Islet precursor cell (in vitro differentiated cells): ENCODE measurements at regions not wholly inside any gene's neighbourhood (a gene's known extent, or its start where the extent isn't known, plus 50 kb on each side); places are given as distances from the start of the nearest gene placed in this dataset.

Experiments
- DNase-seq: peaks from one replicate; pipeline ENCODE4 v3.0.0-alpha.2; 2018

- peak; percentile 42 for DNase-seq
Measured at GRCh38 chr12:3987571-3987970, 114.4 kb upstream of the PARP11 start.

- DNase-seq = peak; percentile 12
Measured at GRCh38 chr12:3980504-3981272, 107.5 kb upstream of the PARP11 start.

- peak; percentile 51 for DNase-seq
Measured at GRCh38 chr12:3977621-3978020, 104.4 kb upstream of the PARP11 start.

GRCh38 chr12:3976351-3976938 lies 103.2 kb upstream of the PARP11 start:
- DNase-seq = peak; percentile 50

GRCh38 chr12:3975652-3976051 lies 102.5 kb upstream of the PARP11 start:
- DNase-seq = no peak

- DNase-seq = no peak
Measured at GRCh38 chr12:3974883-3975282, 101.7 kb upstream of the PARP11 start.

- peak; percentile 74 for DNase-seq
Measured at GRCh38 chr12:3973973-3974644, 100.9 kb upstream of the PARP11 start.

GRCh38 chr12:3973269-3973884 lies 100.2 kb upstream of the PARP11 start:
- DNase-seq = no peak

- no peak for DNase-seq
Measured at GRCh38 chr12:3972576-3972975, 99.4 kb upstream of the PARP11 start.

- DNase-seq = peak; percentile 51
Measured at GRCh38 chr12:3968523-3968922, 95.3 kb upstream of the PARP11 start.

GRCh38 chr12:3967556-3968160 lies 94.5 kb upstream of the PARP11 start:
- DNase-seq = peak; percentile 95

- DNase-seq = no peak
Measured at GRCh38 chr12:3966376-3966775, 93.2 kb upstream of the PARP11 start.

GRCh38 chr12:3965046-3965445 lies 91.8 kb upstream of the PARP11 start:
- DNase-seq = no peak

GRCh38 chr12:3964439-3964838 lies 91.2 kb upstream of the PARP11 start:
- DNase-seq = peak; percentile 80

GRCh38 chr12:3962631-3963483 lies 89.7 kb upstream of the PARP11 start:
- peak; percentile 55 for DNase-seq

GRCh38 chr12:3961591-3961990 lies 88.4 kb upstream of the PARP11 start:
- no peak for DNase-seq

- no peak for DNase-seq
Measured at GRCh38 chr12:3959799-3960560, 86.8 kb upstream of the PARP11 start.

GRCh38 chr12:3958534-3958933 lies 85.3 kb upstream of the PARP11 start:
- no peak for DNase-seq

GRCh38 chr12:3951380-3952135 lies 78.4 kb upstream of the PARP11 start:
- no peak for DNase-seq

- no peak for DNase-seq
Measured at GRCh38 chr12:3950714-3951320, 77.6 kb upstream of the PARP11 start.
